ENCODE measurements at regions not wholly inside any gene's neighbourhood (a gene's known extent, or its start where the extent isn't known, plus 50 kb on each side); places are given as distances from the start of the nearest gene placed in this dataset.

GRCh38 chr16:74202009-74202408, 94.6 kb upstream of the PSMD7 start:
- H3K9ac ChIP-seq (ENCODE audit: low read depth, low read length): no peak overlapping the region
- H3K9me3 ChIP-seq (replicated peaks; ENCODE audit: low read length): no peaks in the 10 kb centered on the region
- no peak overlapping the region for H3K4me2 ChIP-seq (ENCODE audit: low read length)
- H3K27me3 ChIP-seq (ENCODE audit: control insufficient read depth, insufficient read depth, low read length): no peaks in the 10 kb centered on the region
- no peaks in the 10 kb centered on the region for H3K4me1 ChIP-seq (ENCODE audit: control insufficient read depth, insufficient read depth, low read length)
- H3K36me3 ChIP-seq (ENCODE audit: insufficient read depth, low read length): no peaks in the 10 kb centered on the region
- H3K4me3 ChIP-seq (ENCODE audit: low read length): no peak overlapping the region

DNA sequence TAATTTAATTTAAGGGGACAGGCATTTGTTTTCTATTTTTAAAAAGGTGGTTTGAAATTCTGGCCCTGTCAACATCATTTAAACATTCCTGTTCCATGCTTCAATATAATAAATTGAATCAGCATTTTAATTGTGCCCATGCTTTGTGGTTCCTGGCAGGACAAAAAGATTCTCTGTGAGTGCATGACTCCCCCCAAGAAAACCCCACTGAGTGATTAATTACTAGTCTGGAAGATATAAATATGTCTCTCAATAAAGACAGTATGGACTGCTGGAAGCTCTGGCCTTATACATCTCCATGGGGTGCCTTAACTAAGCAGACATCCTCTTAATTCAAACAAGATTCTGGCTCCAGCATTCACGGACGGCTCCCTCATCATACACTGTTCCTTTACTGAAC, 95.0 kb upstream of the PSMD7 start:
- Histone ChIP-seq H3K4me1 (ENCODE audit: control insufficient read depth, insufficient read depth, low read length) (no peaks in the 10 kb centered on the region), H3K27me3 (ENCODE audit: control insufficient read depth, insufficient read depth, low read length) (no peaks in the 10 kb centered on the region), H3K4me2 (ENCODE audit: low read length) (no peak overlapping the region), H3K4me3 (ENCODE audit: low read length) (no peak overlapping the region), H3K36me3 (ENCODE audit: insufficient read depth, low read length) (no peaks in the 10 kb centered on the region), H3K9ac (ENCODE audit: low read depth, low read length) (no peak overlapping the region), H3K9me3 (replicated peaks; ENCODE audit: low read length) (no peaks in the 10 kb centered on the region)

DNA sequence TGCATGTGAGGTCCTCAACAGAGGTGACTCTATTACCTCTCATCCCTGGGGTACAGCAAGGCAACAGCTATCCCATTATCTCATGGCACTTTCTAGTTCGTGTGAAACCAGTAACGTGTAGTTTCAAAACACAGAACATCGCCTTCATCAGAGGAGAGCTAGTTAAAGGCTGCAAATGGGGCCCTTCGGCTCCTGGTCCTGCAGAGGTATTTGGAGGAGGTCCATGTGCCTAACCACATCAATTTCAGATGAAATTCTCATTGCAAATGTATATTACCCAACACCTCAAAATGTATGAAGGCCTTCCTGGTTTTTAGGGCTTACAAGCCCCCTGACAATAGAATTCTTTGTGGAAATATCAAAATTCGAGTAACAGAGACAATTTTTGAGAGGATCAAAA, 95.7 kb upstream of the PSMD7 start:
- no peak overlapping the region for H3K4me2 ChIP-seq (ENCODE audit: low read length)
- H3K36me3 ChIP-seq (ENCODE audit: insufficient read depth, low read length): no peaks in the 10 kb centered on the region
- no peaks in the 10 kb centered on the region for H3K9me3 ChIP-seq (replicated peaks; ENCODE audit: low read length)
- H3K27me3 ChIP-seq (ENCODE audit: control insufficient read depth, insufficient read depth, low read length): no peaks in the 10 kb centered on the region
- H3K4me3 ChIP-seq (ENCODE audit: low read length): no peak overlapping the region
- H3K4me1 ChIP-seq (ENCODE audit: control insufficient read depth, insufficient read depth, low read length): no peaks in the 10 kb centered on the region
- no peak overlapping the region for H3K9ac ChIP-seq (ENCODE audit: low read depth, low read length)

GRCh38 chr16:74199842-74200124, 96.8 kb upstream of the PSMD7 start:
- no peak overlapping the region for H3K9ac ChIP-seq (ENCODE audit: low read depth, low read length)
- H3K4me2 ChIP-seq (ENCODE audit: low read length): no peak overlapping the region
- no peaks in the 10 kb centered on the region for H3K9me3 ChIP-seq (replicated peaks; ENCODE audit: low read length)
- no peaks in the 10 kb centered on the region for H3K36me3 ChIP-seq (ENCODE audit: insufficient read depth, low read length)
- no peaks in the 10 kb centered on the region for H3K4me1 ChIP-seq (ENCODE audit: control insufficient read depth, insufficient read depth, low read length)
- no peaks in the 10 kb centered on the region for H3K27me3 ChIP-seq (ENCODE audit: control insufficient read depth, insufficient read depth, low read length)
- H3K4me3 ChIP-seq (ENCODE audit: low read length): no peak overlapping the region

- Histone ChIP-seq H3K36me3 (ENCODE audit: insufficient read depth, low read length) (no peaks in the 10 kb centered on the region), H3K9me3 (replicated peaks; ENCODE audit: low read length) (no peaks in the 10 kb centered on the region), H3K4me1 (ENCODE audit: control insufficient read depth, insufficient read depth, low read length) (no peaks in the 10 kb centered on the region), H3K9ac (ENCODE audit: low read depth, low read length) (no peak overlapping the region), H3K4me3 (ENCODE audit: low read length) (no peak overlapping the region), H3K4me2 (ENCODE audit: low read length) (no peak overlapping the region), H3K27me3 (ENCODE audit: control insufficient read depth, insufficient read depth, low read length) (no peaks in the 10 kb centered on the region)
These were observed 97.4 kb upstream of the PSMD7 start for GRCh38 chr16:74199066-74199841.

DNA sequence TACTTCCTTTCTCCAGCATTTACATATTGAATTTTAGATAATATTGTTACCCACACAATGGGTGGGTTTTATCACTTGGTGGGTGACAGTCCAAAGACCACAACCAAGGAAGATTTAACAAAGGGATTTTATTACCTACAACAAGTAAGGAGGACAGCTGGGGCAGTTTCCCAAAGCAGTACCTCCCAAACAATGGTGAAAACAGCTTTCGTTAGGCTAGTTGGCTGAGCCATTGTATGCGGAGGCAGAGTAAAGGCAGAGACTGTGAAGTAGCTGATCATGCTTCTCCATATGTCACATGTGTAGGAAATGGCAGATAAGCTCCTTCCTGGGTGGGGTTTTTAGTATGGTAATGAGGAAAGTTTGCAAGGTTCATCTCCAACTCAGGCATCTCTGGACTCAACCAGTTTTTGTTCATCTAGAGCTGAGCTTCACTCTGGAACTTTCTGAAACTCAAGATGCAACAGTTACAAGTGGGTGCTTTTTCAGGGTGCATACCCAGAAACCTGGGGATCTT, 104.3 kb upstream of the PSMD7 start:
- H3K27me3 ChIP-seq (ENCODE audit: control insufficient read depth, insufficient read depth, low read length): no peaks in the 10 kb centered on the region
- no peak overlapping the region for H3K9ac ChIP-seq (ENCODE audit: low read depth, low read length)
- H3K9me3 ChIP-seq (replicated peaks; ENCODE audit: low read length): no peaks in the 10 kb centered on the region
- no peaks in the 10 kb centered on the region for H3K36me3 ChIP-seq (ENCODE audit: insufficient read depth, low read length)
- no peak overlapping the region for H3K4me3 ChIP-seq (ENCODE audit: low read length)
- no peaks in the 10 kb centered on the region for H3K4me1 ChIP-seq (ENCODE audit: control insufficient read depth, insufficient read depth, low read length)
- H3K4me2 ChIP-seq (ENCODE audit: low read length): no peak overlapping the region

DNA sequence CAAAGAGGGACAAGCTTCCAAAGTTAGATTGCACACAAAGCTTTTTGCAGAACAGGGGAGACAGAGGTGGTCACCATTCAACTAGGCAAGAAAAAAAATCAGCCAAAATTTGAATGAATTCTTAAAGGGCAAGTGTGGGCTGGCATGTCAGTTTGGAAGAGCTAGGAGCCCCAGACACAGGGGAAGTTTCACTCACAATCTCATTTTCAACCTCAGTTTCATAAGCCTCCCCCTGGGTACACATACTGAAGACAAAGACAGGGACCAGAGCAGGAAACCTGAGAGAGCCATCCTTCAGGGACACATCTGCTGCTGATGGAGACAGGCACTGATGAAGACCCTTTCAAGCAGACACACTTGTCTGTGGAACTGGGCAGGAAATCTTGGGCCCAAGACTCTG, 106.3 kb upstream of the PSMD7 start:
- H3K9ac ChIP-seq (ENCODE audit: low read depth, low read length): no peak overlapping the region
- H3K27me3 ChIP-seq (ENCODE audit: control insufficient read depth, insufficient read depth, low read length): no peaks in the 10 kb centered on the region
- H3K9me3 ChIP-seq (replicated peaks; ENCODE audit: low read length): no peaks in the 10 kb centered on the region
- no peaks in the 10 kb centered on the region for H3K36me3 ChIP-seq (ENCODE audit: insufficient read depth, low read length)
- no peaks in the 10 kb centered on the region for H3K4me1 ChIP-seq (ENCODE audit: control insufficient read depth, insufficient read depth, low read length)
- no peak overlapping the region for H3K4me3 ChIP-seq (ENCODE audit: low read length)
- H3K4me2 ChIP-seq (ENCODE audit: low read length): no peak overlapping the region

GRCh38 chr16:74188856-74189255, 107.8 kb upstream of the PSMD7 start:
- no peaks in the 10 kb centered on the region for H3K27me3 ChIP-seq (ENCODE audit: control insufficient read depth, insufficient read depth, low read length)
- no peaks in the 10 kb centered on the region for H3K36me3 ChIP-seq (ENCODE audit: insufficient read depth, low read length)
- H3K9ac ChIP-seq (ENCODE audit: low read depth, low read length): no peak overlapping the region
- H3K9me3 ChIP-seq (replicated peaks; ENCODE audit: low read length): no peaks in the 10 kb centered on the region
- H3K4me3 ChIP-seq (ENCODE audit: low read length): no peak overlapping the region
- no peaks in the 10 kb centered on the region for H3K4me1 ChIP-seq (ENCODE audit: control insufficient read depth, insufficient read depth, low read length)
- no peak overlapping the region for H3K4me2 ChIP-seq (ENCODE audit: low read length)

DNA sequence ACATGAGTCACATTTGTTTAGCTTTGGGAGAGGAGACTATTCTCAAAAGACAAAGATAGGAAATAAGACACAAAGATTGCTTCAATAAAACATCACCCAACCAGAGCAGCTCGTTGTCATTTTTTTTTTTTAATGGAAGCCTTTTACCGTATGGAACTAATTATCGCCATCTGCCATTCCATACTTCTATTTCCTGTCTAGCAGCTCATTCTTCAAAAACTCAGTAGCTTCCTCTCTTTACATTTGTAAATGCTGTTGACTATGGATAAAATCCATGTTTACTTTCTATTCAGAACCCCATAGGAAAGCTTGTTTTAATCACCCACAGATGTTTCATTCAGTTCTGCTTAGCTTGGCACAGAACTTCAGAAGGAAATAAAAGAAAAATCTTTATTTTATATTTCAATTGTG, 110.0 kb upstream of the PSMD7 start:
- Histone ChIP-seq H3K9me3 (replicated peaks; ENCODE audit: low read length) (no peaks in the 10 kb centered on the region), H3K27me3 (ENCODE audit: control insufficient read depth, insufficient read depth, low read length) (no peaks in the 10 kb centered on the region), H3K4me2 (ENCODE audit: low read length) (no peak overlapping the region), H3K4me1 (ENCODE audit: control insufficient read depth, insufficient read depth, low read length) (no peaks in the 10 kb centered on the region), H3K4me3 (ENCODE audit: low read length) (no peak overlapping the region), H3K36me3 (ENCODE audit: insufficient read depth, low read length) (no peaks in the 10 kb centered on the region), H3K9ac (ENCODE audit: low read depth, low read length) (no peak overlapping the region)

DNA sequence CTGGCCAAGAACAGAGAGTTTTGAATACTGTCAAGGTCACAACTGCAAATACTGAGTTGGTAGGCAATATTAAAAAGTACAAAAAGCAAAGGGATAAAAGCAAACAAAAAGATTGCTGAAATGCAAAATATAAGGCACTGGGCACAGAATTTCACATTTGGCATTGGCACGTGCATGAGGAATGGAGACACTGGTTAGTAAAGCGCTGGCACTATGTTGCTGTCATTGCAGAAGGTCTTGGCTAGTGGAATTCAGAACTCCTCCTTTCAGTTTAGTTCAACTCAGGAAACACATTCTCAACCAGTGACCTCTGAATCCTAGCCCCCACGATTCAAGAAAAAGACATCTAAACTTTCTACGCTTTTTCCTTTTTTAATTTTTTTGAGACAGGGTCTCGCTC, 111.8 kb upstream of the PSMD7 start:
- H3K4me1 ChIP-seq (ENCODE audit: control insufficient read depth, insufficient read depth, low read length): no peaks in the 10 kb centered on the region
- no peak overlapping the region for H3K4me2 ChIP-seq (ENCODE audit: low read length)
- H3K27me3 ChIP-seq (ENCODE audit: control insufficient read depth, insufficient read depth, low read length): no peaks in the 10 kb centered on the region
- H3K9me3 ChIP-seq (replicated peaks; ENCODE audit: low read length): no peaks in the 10 kb centered on the region
- H3K4me3 ChIP-seq (ENCODE audit: low read length): no peak overlapping the region
- H3K36me3 ChIP-seq (ENCODE audit: insufficient read depth, low read length): no peaks in the 10 kb centered on the region
- H3K9ac ChIP-seq (ENCODE audit: low read depth, low read length): no peak overlapping the region

GRCh38 chr16:74183601-74184360, 112.8 kb upstream of the PSMD7 start:
- H3K4me1 ChIP-seq (ENCODE audit: control insufficient read depth, insufficient read depth, low read length): no peaks in the 10 kb centered on the region
- H3K36me3 ChIP-seq (ENCODE audit: insufficient read depth, low read length): no peaks in the 10 kb centered on the region
- H3K4me2 ChIP-seq (ENCODE audit: low read length): no peak overlapping the region
- H3K27me3 ChIP-seq (ENCODE audit: control insufficient read depth, insufficient read depth, low read length): no peaks in the 10 kb centered on the region
- no peak overlapping the region for H3K9ac ChIP-seq (ENCODE audit: low read depth, low read length)
- no peaks in the 10 kb centered on the region for H3K9me3 ChIP-seq (replicated peaks; ENCODE audit: low read length)
- H3K4me3 ChIP-seq (ENCODE audit: low read length): no peak overlapping the region
